CD4-positive, alpha-beta memory T cell (primary cell): ENCODE measurements at regions not wholly inside any gene's neighbourhood (a gene's known extent, or its start where the extent isn't known, plus 50 kb on each side); places are given as distances from the start of the nearest gene placed in this dataset.

Source experiments
- CTCF ChIA-PET: fragments of 350-600 bp; sonication (Branson Sonifier 250); formaldehyde crosslinking; loops from one replicate; lab custom pipeline; 2021; ENCODE audit warnings: inconsistent platforms; ENCODE audit not compliant: partially characterized antibody; lab: Charles Lee
- POLR2A ChIA-PET: fragments of 350-600 bp; sonication (Branson Sonifier 250); formaldehyde crosslinking; loops from one replicate; lab custom pipeline; 2021; ENCODE audit not compliant: partially characterized antibody; lab: Charles Lee
- DNase-seq, 5 donors: peaks; one replicate each; pipeline versions ENCODE4 v3.0.0 to v3.0.0-alpha.2; 2020 to 2022; ENCODE audit warnings: mixed read lengths in 1 of 5
- H3K27ac ChIP-seq: one replicate; pipeline ENCODE4 v1.7.0; 2013; ENCODE audit warnings: low read depth, low read length
- H3K27me3 ChIP-seq: 2 replicates; pipeline ENCODE4 v1.7.0; 2013; ENCODE audit warnings: mild to moderate bottlenecking, low read length, moderate library complexity; ENCODE audit not compliant: insufficient read depth
- H3K36me3 ChIP-seq: 2 replicates; pipeline ENCODE4 v1.7.0; 2013; ENCODE audit warnings: mild to moderate bottlenecking, low read length, moderate library complexity; ENCODE audit not compliant: insufficient read depth
- H3K4me1 ChIP-seq: 2 replicates; pipeline ENCODE4 v1.7.0; 2013; ENCODE audit warnings: mild to moderate bottlenecking, low read length, moderate library complexity; ENCODE audit not compliant: insufficient read depth
- H3K4me3 ChIP-seq, 2 donors: one replicate each; pipeline ENCODE4 v1.7.0; 2013; ENCODE audit warnings: low read length in 2 of 2, mild to moderate bottlenecking in 1 of 2
- H3K9me3 ChIP-seq, 2 donors: one replicate each; pipeline ENCODE4 v1.7.0; 2013; ENCODE audit warnings: low read length in 2 of 2, control low read depth in 1 of 2; ENCODE audit not compliant: control insufficient read depth in 1 of 2
- H3K27ac Mint-ChIP-seq, 7 donors: one replicate each; pipeline ENCODE4 v1.8.0; 2020 to 2021; ENCODE audit warnings: mixed read lengths in 7 of 7, mild to moderate bottlenecking in 6 of 7, inconsistent platforms in 3 of 7, moderate library complexity in 3 of 7
- H3K27me3 Mint-ChIP-seq, 2 donors: one replicate each; pipeline ENCODE4 v1.8.0; 2020 to 2021; ENCODE audit warnings: mixed read lengths in 2 of 2
- H3K36me3 Mint-ChIP-seq, 2 donors: one replicate each; pipeline ENCODE4 v1.8.0; 2020 to 2021; ENCODE audit warnings: mixed read lengths in 2 of 2, inconsistent platforms in 1 of 2, mild to moderate bottlenecking in 1 of 2
- H3K4me1 Mint-ChIP-seq, 4 donors: one replicate each; pipeline ENCODE4 v1.8.0; 2020 to 2021; ENCODE audit warnings: mixed read lengths in 4 of 4, mild to moderate bottlenecking in 1 of 4
- H3K4me3 Mint-ChIP-seq, 8 donors: one replicate each; pipeline ENCODE4 v1.8.0; 2020 to 2021; ENCODE audit warnings: mixed read lengths in 8 of 8, mild to moderate bottlenecking in 7 of 8, moderate library complexity in 6 of 8, inconsistent platforms in 3 of 8
- H3K9me3 Mint-ChIP-seq, 8 donors: one replicate each; pipeline ENCODE4 v1.8.0; 2020 to 2021; ENCODE audit warnings: mixed read lengths in 8 of 8, mild to moderate bottlenecking in 5 of 8, inconsistent platforms in 3 of 8, moderate library complexity in 1 of 8
- intact Hi-C: fragments of 100-400 bp; cut with micrococcal nuclease; formaldehyde crosslinking; loops from one replicate; pipeline ENCODE4 v1.15.1; 2023

GRCh38 chr1:162913345-162913744, 52.4 kb upstream of the CCDC190 start:
- H3K36me3 Mint-ChIP-seq = no peaks in the 10 kb centered on the region
- H3K27ac Mint-ChIP-seq = no peak overlapping the region
- intact Hi-C loops = no loop called here
- H3K4me3 Mint-ChIP-seq = no peak overlapping the region
- no peak for DNase-seq
- H3K9me3 Mint-ChIP-seq = peaks cover 2 to 25% (median 13%) of the 10 kb centered on the region in 8 donors
- Histone ChIP-seq H3K27me3 (no peaks in the 10 kb centered on the region), H3K4me3 (no peak overlapping the region), H3K27ac (no peak overlapping the region), H3K9me3 (no peaks in the 10 kb centered on the region), H3K4me1 (no peaks in the 10 kb centered on the region), H3K36me3 (no peaks in the 10 kb centered on the region)
- peaks cover 9 to 13% of the 10 kb centered on the region in 2 donors for H3K27me3 Mint-ChIP-seq
- ChIA-PET POLR2A (no interaction called here), CTCF (no interaction called here)
- H3K4me1 Mint-ChIP-seq = no peaks in the 10 kb centered on the region

GRCh38 chr1:162912061-162912667, 51.2 kb upstream of the CCDC190 start:
- Mint-ChIP-seq H3K36me3 (no peaks in the 10 kb centered on the region), H3K27ac (no peak overlapping the region), H3K4me3 (no peak overlapping the region), H3K4me1 (no peaks in the 10 kb centered on the region), H3K27me3 (peaks cover 9 to 11% of the 10 kb centered on the region in 2 donors), H3K9me3 (peaks cover 2 to 25% (median 13%) of the 10 kb centered on the region in 8 donors)
- Histone ChIP-seq H3K4me3 (no peak overlapping the region), H3K27ac (no peak overlapping the region), H3K9me3 (no peaks in the 10 kb centered on the region), H3K27me3 (no peaks in the 10 kb centered on the region), H3K4me1 (no peaks in the 10 kb centered on the region), H3K36me3 (no peaks in the 10 kb centered on the region)
- POLR2A ChIA-PET = no interaction called here
- CTCF ChIA-PET = no interaction called here
- intact Hi-C loops = no loop called here
- DNase-seq = no peak
